ENCODE measurements at regions not wholly inside any gene's neighbourhood (a gene's known extent, or its start where the extent isn't known, plus 50 kb on each side); places are given as distances from the start of the nearest gene placed in this dataset.

- CTCF ChIA-PET, result no interaction called here
These were observed 79.4 kb upstream of the TBX20 start for GRCh38 chr7:35333265-35333664.

GRCh38 chr7:35331730-35332678 lies 78.1 kb upstream of the TBX20 start:
- Mint-ChIP-seq H3K9me3 (ENCODE audit: unreplicated experiment) (no peaks in the 10 kb centered on the region), H3K36me3 (ENCODE audit: insufficient read depth, unreplicated experiment) (no peaks in the 10 kb centered on the region), H3K4me1 (ENCODE audit: insufficient read depth, unreplicated experiment) (no peaks in the 10 kb centered on the region), H3K27ac (ENCODE audit: low read depth, unreplicated experiment) (no peak overlapping the region), H3K4me3 (ENCODE audit: unreplicated experiment) (no peak overlapping the region), H3K27me3 (ENCODE audit: insufficient read depth, unreplicated experiment) (peaks cover 36% of the 10 kb centered on the region)
- ChIA-PET CTCF (interaction anchor here (0.7 kb wide), 1 partner anchor 161 kb away, joined by 3 read pairs; no protein-coding TSS in a partner anchor), POLR2A (no interaction called here)
- intact Hi-C loops (cut with micrococcal nuclease), result no loop called here
- BruUV-seq (replicated peaks), result no TSS peak
- TF ChIP-seq CTCF (IDR thresholded peaks at IDR 0.05; ENCODE audit: unreplicated experiment), result no peak
- no peak for DNase-seq (ENCODE audit: unreplicated experiment)

More at GRCh38 chr7:35333265-35333664, 79.4 kb upstream of the TBX20 start:
- H3K27me3 Mint-ChIP-seq (ENCODE audit: insufficient read depth, unreplicated experiment), result peaks cover 24% of the 10 kb centered on the region
- TF ChIP-seq CTCF (IDR thresholded peaks at IDR 0.05; ENCODE audit: unreplicated experiment), result no peak
- no peak overlapping the region for H3K4me3 Mint-ChIP-seq (ENCODE audit: unreplicated experiment)
- H3K36me3 Mint-ChIP-seq (ENCODE audit: insufficient read depth, unreplicated experiment), result no peaks in the 10 kb centered on the region
- no peaks in the 10 kb centered on the region for H3K9me3 Mint-ChIP-seq (ENCODE audit: unreplicated experiment)
- intact Hi-C loops (cut with micrococcal nuclease), result no loop called here
- no peak for DNase-seq (ENCODE audit: unreplicated experiment)
- BruUV-seq (replicated peaks), result no TSS peak
- H3K27ac Mint-ChIP-seq (ENCODE audit: low read depth, unreplicated experiment), result no peak overlapping the region
- POLR2A ChIA-PET, result no interaction called here
- H3K4me1 Mint-ChIP-seq (ENCODE audit: insufficient read depth, unreplicated experiment), result no peaks in the 10 kb centered on the region

GRCh38 chr7:35329026-35329425 lies 75.1 kb upstream of the TBX20 start:
- intact Hi-C loops (cut with micrococcal nuclease), result no loop called here
- POLR2A ChIA-PET, result no interaction called here
- Mint-ChIP-seq H3K36me3 (ENCODE audit: insufficient read depth, unreplicated experiment) (no peaks in the 10 kb centered on the region), H3K4me3 (ENCODE audit: unreplicated experiment) (no peak overlapping the region), H3K9me3 (ENCODE audit: unreplicated experiment) (no peaks in the 10 kb centered on the region), H3K4me1 (ENCODE audit: insufficient read depth, unreplicated experiment) (no peaks in the 10 kb centered on the region), H3K27me3 (ENCODE audit: insufficient read depth, unreplicated experiment) (peaks cover 47% of the 10 kb centered on the region), H3K27ac (ENCODE audit: low read depth, unreplicated experiment) (no peak overlapping the region)
- BruUV-seq (replicated peaks), result no TSS peak
- CTCF ChIA-PET, result no interaction called here
- DNase-seq (ENCODE audit: unreplicated experiment), result no peak
- TF ChIP-seq CTCF (IDR thresholded peaks at IDR 0.05; ENCODE audit: unreplicated experiment), result no peak

- H3K4me1 Mint-ChIP-seq (ENCODE audit: insufficient read depth, unreplicated experiment), result no peaks in the 10 kb centered on the region
- ChIA-PET CTCF (interaction anchor here (1.1 kb wide), 1 partner anchor 200 kb away, joined by 3 read pairs; no protein-coding TSS in a partner anchor), POLR2A (no interaction called here)
- H3K36me3 Mint-ChIP-seq (ENCODE audit: insufficient read depth, unreplicated experiment), result no peaks in the 10 kb centered on the region
- intact Hi-C loops (cut with micrococcal nuclease), result no loop called here
- DNase-seq (ENCODE audit: unreplicated experiment), result no peak
- no peaks in the 10 kb centered on the region for H3K9me3 Mint-ChIP-seq (ENCODE audit: unreplicated experiment)
- BruUV-seq (replicated peaks), result no TSS peak
- no peaks in the 10 kb centered on the region for H3K27me3 Mint-ChIP-seq (ENCODE audit: insufficient read depth, unreplicated experiment)
- H3K4me3 Mint-ChIP-seq (ENCODE audit: unreplicated experiment), result no peak overlapping the region
- H3K27ac Mint-ChIP-seq (ENCODE audit: low read depth, unreplicated experiment), result no peak overlapping the region
- TF ChIP-seq CTCF (IDR thresholded peaks at IDR 0.05; ENCODE audit: unreplicated experiment), result no peak
These were observed 65.7 kb upstream of the TBX20 start for GRCh38 chr7:35319606-35320005.
